Nephron progenitor cell (in vitro differentiated cells): ENCODE measurements at regions not wholly inside any gene's neighbourhood (a gene's known extent, or its start where the extent isn't known, plus 50 kb on each side); places are given as distances from the start of the nearest gene placed in this dataset.

Experiments used
- DNase-seq: peaks from one replicate; pipeline ENCODE4 v3.0.0; 2021
- H3K27ac Mint-ChIP-seq: 2 replicates; pipeline ENCODE4 v1.8.0; 2021; ENCODE audit warnings: mild to moderate bottlenecking, moderate library complexity, mixed read lengths
- H3K27me3 Mint-ChIP-seq: 2 replicates; pipeline ENCODE4 v1.8.0; 2021; ENCODE audit warnings: mild to moderate bottlenecking, low read depth, mixed read lengths; ENCODE audit not compliant: poor library complexity
- H3K36me3 Mint-ChIP-seq: 2 replicates; pipeline ENCODE4 v1.8.0; 2021; ENCODE audit warnings: low read depth, mixed read lengths
- H3K4me1 Mint-ChIP-seq: 2 replicates; pipeline ENCODE4 v1.8.0; 2021; ENCODE audit warnings: mixed read lengths
- H3K4me3 Mint-ChIP-seq: 2 replicates; pipeline ENCODE4 v1.8.0; 2021; ENCODE audit warnings: mild to moderate bottlenecking, moderate library complexity, mixed read lengths
- H3K9me3 Mint-ChIP-seq: 2 replicates; pipeline ENCODE4 v1.8.0; 2021; ENCODE audit warnings: mild to moderate bottlenecking, moderate library complexity, mixed read lengths
- TF ChIP-seq, protein P1 (sequence below): fragments of 200-600 bp; sonication (generic); IDR thresholded peaks from 2 replicates; pipeline ENCODE4 v1.5.0; 2021; ENCODE audit warnings: antibody characterized with exemption

- Mint-ChIP-seq H3K27ac (no peak overlapping the region), H3K9me3 (peaks cover 14% of the 10 kb centered on the region), H3K27me3 (peaks cover 22% of the 10 kb centered on the region), H3K4me1 (peaks cover 50% of the 10 kb centered on the region), H3K36me3 (no peaks in the 10 kb centered on the region), H3K4me3 (no peak overlapping the region)
- TF ChIP-seq, protein P1, sequence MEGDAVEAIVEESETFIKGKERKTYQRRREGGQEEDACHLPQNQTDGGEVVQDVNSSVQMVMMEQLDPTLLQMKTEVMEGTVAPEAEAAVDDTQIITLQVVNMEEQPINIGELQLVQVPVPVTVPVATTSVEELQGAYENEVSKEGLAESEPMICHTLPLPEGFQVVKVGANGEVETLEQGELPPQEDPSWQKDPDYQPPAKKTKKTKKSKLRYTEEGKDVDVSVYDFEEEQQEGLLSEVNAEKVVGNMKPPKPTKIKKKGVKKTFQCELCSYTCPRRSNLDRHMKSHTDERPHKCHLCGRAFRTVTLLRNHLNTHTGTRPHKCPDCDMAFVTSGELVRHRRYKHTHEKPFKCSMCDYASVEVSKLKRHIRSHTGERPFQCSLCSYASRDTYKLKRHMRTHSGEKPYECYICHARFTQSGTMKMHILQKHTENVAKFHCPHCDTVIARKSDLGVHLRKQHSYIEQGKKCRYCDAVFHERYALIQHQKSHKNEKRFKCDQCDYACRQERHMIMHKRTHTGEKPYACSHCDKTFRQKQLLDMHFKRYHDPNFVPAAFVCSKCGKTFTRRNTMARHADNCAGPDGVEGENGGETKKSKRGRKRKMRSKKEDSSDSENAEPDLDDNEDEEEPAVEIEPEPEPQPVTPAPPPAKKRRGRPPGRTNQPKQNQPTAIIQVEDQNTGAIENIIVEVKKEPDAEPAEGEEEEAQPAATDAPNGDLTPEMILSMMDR, result no peak
- DNase-seq, result no peak
These were observed 277.1 kb downstream of the PAX1 start for GRCh38 chr20:21982559-21982958.

- peaks cover 57% of the 10 kb centered on the region for H3K4me1 Mint-ChIP-seq
- H3K9me3 Mint-ChIP-seq, result peaks cover 18% of the 10 kb centered on the region
- H3K36me3 Mint-ChIP-seq, result peaks cover 6% of the 10 kb centered on the region
- DNase-seq, result no peak
- H3K27me3 Mint-ChIP-seq, result peaks cover 16% of the 10 kb centered on the region
- H3K4me3 Mint-ChIP-seq, result no peak overlapping the region
- H3K27ac Mint-ChIP-seq, result no peak overlapping the region
- TF ChIP-seq, protein P1, result no peak
These were observed 276.3 kb downstream of the PAX1 start for GRCh38 chr20:21981597-21982344.

- H3K4me1 Mint-ChIP-seq, result peaks cover 57% of the 10 kb centered on the region
- TF ChIP-seq, protein P1, result no peak
- DNase-seq, result no peak
These were observed 275.7 kb downstream of the PAX1 start for GRCh38 chr20:21981179-21981578.

GRCh38 chr20:21971436-21971835 lies 266.0 kb downstream of the PAX1 start:
- Mint-ChIP-seq H3K27ac (no peak overlapping the region), H3K4me3 (no peak overlapping the region), H3K27me3 (peaks cover 6% of the 10 kb centered on the region), H3K9me3 (peaks cover 23% of the 10 kb centered on the region), H3K36me3 (peaks cover 16% of the 10 kb centered on the region), H3K4me1 (no peaks in the 10 kb centered on the region)
- no peak for DNase-seq
- TF ChIP-seq, protein P1, result no peak

More at GRCh38 chr20:21981179-21981578, 275.7 kb downstream of the PAX1 start:
- Mint-ChIP-seq H3K36me3 (peaks cover 12% of the 10 kb centered on the region), H3K27me3 (peaks cover 11% of the 10 kb centered on the region), H3K9me3 (peaks cover 18% of the 10 kb centered on the region), H3K4me3 (no peak overlapping the region), H3K27ac (no peak overlapping the region)

DNA sequence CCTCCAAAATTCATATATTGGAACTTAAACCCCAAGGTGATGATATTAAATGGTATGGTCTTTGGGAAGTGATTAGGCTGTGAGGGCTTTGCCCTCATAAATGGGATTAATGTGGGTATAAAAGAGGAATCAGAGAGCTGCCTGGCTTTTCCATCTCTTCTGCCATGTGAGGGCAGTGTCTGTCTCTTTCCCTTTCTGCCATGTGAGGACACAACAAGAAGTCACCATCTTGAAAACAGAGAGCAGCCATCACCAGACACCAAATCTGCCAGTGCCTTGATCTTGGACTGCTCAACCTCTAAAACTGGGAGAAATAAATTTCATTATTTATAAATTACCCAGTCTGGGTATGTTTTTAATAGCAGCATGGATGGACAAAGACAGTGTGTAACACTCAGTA lies 263.0 kb downstream of the PAX1 start:
- Mint-ChIP-seq H3K36me3 (peaks cover 1% of the 10 kb centered on the region), H3K4me1 (no peaks in the 10 kb centered on the region), H3K4me3 (no peak overlapping the region), H3K9me3 (peaks cover 2% of the 10 kb centered on the region), H3K27me3 (no peaks in the 10 kb centered on the region), H3K27ac (no peak overlapping the region)
- no peak for DNase-seq
- TF ChIP-seq, protein P1, result no peak

- no peak for DNase-seq
- H3K4me1 Mint-ChIP-seq, result no peaks in the 10 kb centered on the region
- no peaks in the 10 kb centered on the region for H3K27me3 Mint-ChIP-seq
- peaks cover 6% of the 10 kb centered on the region for H3K36me3 Mint-ChIP-seq
- no peak overlapping the region for H3K27ac Mint-ChIP-seq
- no peak overlapping the region for H3K4me3 Mint-ChIP-seq
- peaks cover 12% of the 10 kb centered on the region for H3K9me3 Mint-ChIP-seq
- TF ChIP-seq, protein P1, result no peak
These were observed 262.0 kb downstream of the PAX1 start for GRCh38 chr20:21967481-21967880.
